GM23248 (cell line): ENCODE measurements at regions not wholly inside any gene's neighbourhood (a gene's known extent, or its start where the extent isn't known, plus 50 kb on each side); places are given as distances from the start of the nearest gene placed in this dataset.

Experiments used
- DNase-seq: peaks from one replicate; pipeline ENCODE4 v3.0.0-alpha.2; 2015
- H2AFZ ChIP-seq: fragments of 200-600 bp; sonication (generic); 2 replicates; pipeline ENCODE4 v1.6.1; 2016; ENCODE audit warnings: antibody characterized with exemption
- H3F3A ChIP-seq: fragments of 200-600 bp; sonication (generic); 2 replicates; pipeline ENCODE4 v1.6.1; 2016; ENCODE audit warnings: mild to moderate bottlenecking, antibody characterized with exemption, mixed run types; ENCODE audit not compliant: insufficient read depth
- H3K27ac ChIP-seq: fragments of 200-600 bp; sonication (generic); 2 replicates; pipeline ENCODE4 v1.5.1; 2016; ENCODE audit warnings: mild to moderate bottlenecking
- H3K27me3 ChIP-seq: fragments of 200-600 bp; sonication (generic); replicated peaks from 2 replicates; pipeline ENCODE4 v1.6.1; 2016; ENCODE audit warnings: mild to moderate bottlenecking; ENCODE audit not compliant: insufficient read depth
- H3K36me3 ChIP-seq: fragments of 200-600 bp; sonication (generic); 2 replicates; pipeline ENCODE4 v1.6.1; 2016; ENCODE audit warnings: low read depth, mild to moderate bottlenecking
- H3K4me1 ChIP-seq: fragments of 200-600 bp; sonication (generic); 2 replicates; pipeline ENCODE4 v1.6.1; 2016; ENCODE audit warnings: mild to moderate bottlenecking; ENCODE audit not compliant: insufficient read depth
- H3K4me2 ChIP-seq: fragments of 200-600 bp; sonication (generic); one replicate; pipeline ENCODE4 v1.6.1; 2016; ENCODE audit warnings: mild to moderate bottlenecking; ENCODE audit not compliant: unreplicated experiment
- H3K4me3 ChIP-seq: fragments of 200-600 bp; sonication (generic); 2 replicates; pipeline ENCODE4 v1.5.1; 2016; ENCODE audit warnings: mild to moderate bottlenecking
- H3K79me2 ChIP-seq: fragments of 200-600 bp; sonication (generic); 2 replicates; pipeline ENCODE4 v1.6.1; 2016; ENCODE audit warnings: mild to moderate bottlenecking; ENCODE audit not compliant: insufficient read depth
- H3K9ac ChIP-seq: fragments of 200-600 bp; sonication (generic); 2 replicates; pipeline ENCODE4 v1.6.1; 2016; ENCODE audit warnings: mild to moderate bottlenecking
- H3K9me2 ChIP-seq: fragments of 200-600 bp; sonication (generic); 2 replicates; pipeline ENCODE4 v1.6.1; 2016; ENCODE audit warnings: mixed run types, mild to moderate bottlenecking, moderate library complexity; ENCODE audit not compliant: insufficient read depth
- H3K9me3 ChIP-seq: fragments of 200-600 bp; sonication (generic); one replicate; pipeline ENCODE4 v1.6.1; 2017; ENCODE audit warnings: low read depth
- H4K20me1 ChIP-seq: fragments of 200-600 bp; sonication (generic); 2 replicates; pipeline ENCODE4 v1.6.0; 2016; ENCODE audit not compliant: insufficient read depth
- EZH2 ChIP-seq: fragments of 200-600 bp; sonication (generic); IDR thresholded peaks from 2 replicates; pipeline ENCODE4 v1.6.1; 2018; ENCODE audit warnings: antibody characterized with exemption, mild to moderate bottlenecking; ENCODE audit not compliant: insufficient read depth, poor library complexity, severe bottlenecking
- EZH2phosphoT487 ChIP-seq: fragments of 200-600 bp; sonication (generic); IDR thresholded peaks from 2 replicates; pipeline ENCODE4 v1.6.1; 2018; ENCODE audit warnings: antibody characterized with exemption, moderate library complexity, mild to moderate bottlenecking, low read depth; ENCODE audit not compliant: insufficient read depth
- WGBS, 2 experiments: methylation state at CpG; one replicate each; pipeline ENCODE4 v1.1.6; 2015 to 2017; ENCODE audit warnings: low lambda C conversion rate in 2 of 2, low coverage in 1 of 2; ENCODE audit errors: missing lambda C conversion rate in 2 of 2; 5-methylcytosine and 5-hydroxymethylcytosine counted together
- in situ Hi-C: fragments of 300-500 bp; cut with MboI; formaldehyde crosslinking; loops from 2 replicates; pipeline ENCODE4 v1.15.0; 2020

DNA sequence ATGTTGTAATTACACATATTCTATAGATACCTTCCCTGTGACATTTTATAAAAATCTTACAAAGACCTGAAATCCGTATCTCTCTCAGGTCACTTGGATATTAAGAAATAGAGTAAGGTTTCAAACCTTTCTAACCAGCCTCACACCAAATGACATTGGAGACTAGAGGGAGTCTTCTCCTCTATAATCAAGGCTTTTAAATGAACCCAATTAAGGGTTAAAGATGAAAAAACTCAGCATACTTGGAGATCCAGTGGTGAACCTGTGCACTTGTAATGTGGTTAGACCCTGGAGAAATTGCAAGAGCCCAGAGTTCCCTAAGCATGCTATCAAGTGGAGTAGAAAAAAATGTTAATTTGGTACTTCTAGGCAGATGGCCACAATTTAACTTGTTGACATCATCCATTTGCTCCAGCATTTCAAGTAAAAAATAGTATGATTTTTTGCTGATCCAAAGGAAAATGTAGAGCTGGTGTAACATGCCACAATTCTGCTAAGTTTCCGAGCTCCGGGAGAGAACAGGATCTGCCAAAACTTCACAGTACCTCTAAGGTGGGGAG, 554.1 kb upstream of the MIR17HG start:
- WGBS, 2 experiments, result 45 to 60% methylated on average over 3 of the region's 3 CpGs
- Histone ChIP-seq H2AFZ (no peak overlapping the region), H3K36me3 (no peaks in the 10 kb centered on the region), H3K27ac (no peak overlapping the region), H3K4me2 (no peak overlapping the region), H3K9ac (no peak overlapping the region), H3K4me3 (no peak overlapping the region), H4K20me1 (no peaks in the 10 kb centered on the region), H3K9me2 (no peaks in the 10 kb centered on the region), H3K4me1 (peaks cover 17% of the 10 kb centered on the region), H3F3A (peaks cover 13% of the 10 kb centered on the region; the same call in 1 of the 2 replicates), H3K79me2 (no peaks in the 10 kb centered on the region), H3K27me3 (no peaks in the 10 kb centered on the region), H3K9me3 (no peaks in the 10 kb centered on the region)
- TF ChIP-seq EZH2phosphoT487 (no peak), EZH2 (no peak)
- in situ Hi-C loops, result no loop called here
- peak; percentile 27 for DNase-seq

DNA sequence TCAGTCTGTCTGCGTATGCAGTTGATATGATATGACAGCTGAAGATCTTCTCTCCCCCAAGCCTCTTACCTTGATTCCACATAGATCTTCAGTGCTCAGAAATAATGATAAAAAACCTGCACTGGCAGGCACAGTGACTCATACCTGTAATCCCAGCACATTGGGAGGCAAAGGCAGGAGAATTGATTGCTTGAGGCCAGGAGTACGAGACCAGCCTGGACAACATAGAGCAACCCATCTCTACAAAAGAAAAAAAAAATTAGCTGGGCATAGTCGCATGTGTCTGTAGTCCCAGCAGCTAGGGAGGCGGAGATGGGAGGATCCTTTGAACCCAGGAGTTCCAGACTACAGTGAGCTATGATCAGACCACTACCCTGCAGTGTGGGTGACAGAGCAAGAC, 551.0 kb upstream of the MIR17HG start:
- Histone ChIP-seq H3F3A (peaks cover 3% of the 10 kb centered on the region; the same call in 1 of the 2 replicates), H3K79me2 (no peaks in the 10 kb centered on the region), H3K9ac (no peak overlapping the region), H3K4me2 (no peak overlapping the region), H3K9me3 (no peaks in the 10 kb centered on the region), H2AFZ (no peak overlapping the region), H3K36me3 (no peaks in the 10 kb centered on the region), H3K4me3 (no peak overlapping the region), H3K27me3 (no peaks in the 10 kb centered on the region), H4K20me1 (no peaks in the 10 kb centered on the region), H3K4me1 (peaks cover 10% of the 10 kb centered on the region), H3K27ac (no peak overlapping the region), H3K9me2 (no peaks in the 10 kb centered on the region)
- TF ChIP-seq EZH2phosphoT487, result no peak
- TF ChIP-seq EZH2, result no peak
- 90 to 94% methylated on average over 4 of the region's 4 CpGs for WGBS, 2 experiments
- no peak for DNase-seq
- in situ Hi-C loops, result no loop called here

GRCh38 chr13:90797335-90797734, 550.2 kb upstream of the MIR17HG start:
- H3K36me3 ChIP-seq, result no peaks in the 10 kb centered on the region
- no peak overlapping the region for H3K9ac ChIP-seq
- no peaks in the 10 kb centered on the region for H3K9me2 ChIP-seq
- in situ Hi-C loops, result no loop called here
- H3F3A ChIP-seq, result no peaks in the 10 kb centered on the region
- 89 to 90% methylated on average over 2 of the region's 2 CpGs for WGBS, 2 experiments
- H3K4me2 ChIP-seq, result no peak overlapping the region
- H3K79me2 ChIP-seq, result no peaks in the 10 kb centered on the region
- no peaks in the 10 kb centered on the region for H4K20me1 ChIP-seq
- no peak overlapping the region for H2AFZ ChIP-seq
- no peak overlapping the region for H3K4me3 ChIP-seq
- no peaks in the 10 kb centered on the region for H3K9me3 ChIP-seq
- DNase-seq, result no peak
- H3K4me1 ChIP-seq, result peaks cover 2% of the 10 kb centered on the region
- H3K27me3 ChIP-seq, result no peaks in the 10 kb centered on the region
- no peak for TF ChIP-seq EZH2phosphoT487
- no peak for TF ChIP-seq EZH2
- no peak overlapping the region for H3K27ac ChIP-seq

- H3K4me1 ChIP-seq, result no peaks in the 10 kb centered on the region; the same call in 1 of the 2 replicates
- H3K4me3 ChIP-seq, result no peak overlapping the region
- 44 to 53% methylated on average over 3 of the region's 3 CpGs for WGBS, 2 experiments
- no peak overlapping the region for H2AFZ ChIP-seq
- in situ Hi-C loops, result no loop called here
- H3K27me3 ChIP-seq, result no peaks in the 10 kb centered on the region
- H3K79me2 ChIP-seq, result no peaks in the 10 kb centered on the region
- no peaks in the 10 kb centered on the region for H3K36me3 ChIP-seq
- H3K9ac ChIP-seq, result no peak overlapping the region
- H3K27ac ChIP-seq, result no peak overlapping the region
- TF ChIP-seq EZH2, result no peak
- TF ChIP-seq EZH2phosphoT487, result no peak
- H3F3A ChIP-seq, result no peaks in the 10 kb centered on the region
- H4K20me1 ChIP-seq, result no peaks in the 10 kb centered on the region
- H3K9me2 ChIP-seq, result no peaks in the 10 kb centered on the region
- DNase-seq, result no peak
- H3K9me3 ChIP-seq, result no peaks in the 10 kb centered on the region
- H3K4me2 ChIP-seq, result no peak overlapping the region
These were observed 549.1 kb upstream of the MIR17HG start for GRCh38 chr13:90798381-90798780.
